ENCODE measurements at regions not wholly inside any gene's neighbourhood (a gene's known extent, or its start where the extent isn't known, plus 50 kb on each side); places are given as distances from the start of the nearest gene placed in this dataset.

GRCh38 chr6:84280639-84281038, 53.2 kb upstream of the CEP162 start:
- Histone ChIP-seq H3K4me3 (no peak overlapping the region), H3K9me2 (replicated peaks; ENCODE audit: insufficient read depth) (no peaks in the 10 kb centered on the region), H4K20me1 (ENCODE audit: insufficient read depth, poor library complexity, severe bottlenecking) (no peaks in the 10 kb centered on the region), H3K36me3 (replicated peaks; ENCODE audit: insufficient read depth, low read depth) (no peaks in the 10 kb centered on the region), H2AFZ (no peak overlapping the region), H3K27me3 (no peaks in the 10 kb centered on the region), H3K79me2 (no peaks in the 10 kb centered on the region), H3K27ac (no peak overlapping the region), H3K4me2 (no peak overlapping the region), H3K9me3 (ENCODE audit: low read depth) (no peaks in the 10 kb centered on the region), H3K4me1 (ENCODE audit: insufficient read depth) (no peaks in the 10 kb centered on the region)
- 81% methylated on average over 1 of the region's 1 CpG for WGBS (ENCODE audit: low lambda C conversion rate, missing lambda C conversion rate)
- TF ChIP-seq CTCF (IDR thresholded peaks at IDR 0.05; ENCODE audit: poor library complexity) (no peak), EZH2phosphoT487 (IDR thresholded peaks at IDR 0.05; ENCODE audit: low read depth, severe bottlenecking, unreplicated experiment) (no peak), EZH2 (IDR thresholded peaks at IDR 0.05; ENCODE audit: borderline replicate concordance) (no peak)
- DNase-seq (ENCODE audit: low spot score): no peak

DNA sequence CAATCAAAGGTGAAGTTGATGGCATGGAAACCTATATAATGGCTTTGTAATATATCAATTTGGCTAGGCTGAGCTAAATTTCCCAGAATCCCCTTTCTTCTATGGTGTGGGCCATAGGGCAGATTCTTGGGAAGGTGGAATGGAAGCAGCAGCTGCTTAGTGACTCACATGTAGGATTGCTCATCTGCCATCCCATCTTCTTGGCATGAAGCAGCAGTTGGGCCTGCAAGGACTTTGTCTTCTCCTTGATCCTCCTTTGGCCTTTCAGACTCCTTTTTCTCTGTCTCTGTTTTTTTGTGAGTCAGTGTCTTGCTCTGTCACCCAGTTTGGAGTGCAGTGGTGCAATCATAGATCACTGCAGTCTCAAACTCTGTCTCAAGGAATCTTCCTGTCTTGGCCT, 52.6 kb upstream of the CEP162 start:
- TF ChIP-seq EZH2phosphoT487 (IDR thresholded peaks at IDR 0.05; ENCODE audit: low read depth, severe bottlenecking, unreplicated experiment): no peak
- TF ChIP-seq EZH2 (IDR thresholded peaks at IDR 0.05; ENCODE audit: borderline replicate concordance): no peak
- no peak for TF ChIP-seq CTCF (IDR thresholded peaks at IDR 0.05; ENCODE audit: poor library complexity)
- Histone ChIP-seq H3K27ac (no peak overlapping the region), H3K9me2 (replicated peaks; ENCODE audit: insufficient read depth) (no peaks in the 10 kb centered on the region), H3K4me2 (no peak overlapping the region), H2AFZ (no peak overlapping the region), H3K4me3 (no peak overlapping the region), H3K9me3 (ENCODE audit: low read depth) (no peaks in the 10 kb centered on the region), H3K27me3 (no peaks in the 10 kb centered on the region), H3K4me1 (ENCODE audit: insufficient read depth) (no peaks in the 10 kb centered on the region), H3K79me2 (no peaks in the 10 kb centered on the region), H4K20me1 (ENCODE audit: insufficient read depth, poor library complexity, severe bottlenecking) (no peaks in the 10 kb centered on the region), H3K36me3 (replicated peaks; ENCODE audit: insufficient read depth, low read depth) (no peaks in the 10 kb centered on the region)
- DNase-seq (ENCODE audit: low spot score): no peak

- Histone ChIP-seq H3K27me3 (no peaks in the 10 kb centered on the region), H3K9me3 (ENCODE audit: low read depth) (no peaks in the 10 kb centered on the region), H3K9me2 (replicated peaks; ENCODE audit: insufficient read depth) (no peaks in the 10 kb centered on the region), H3K4me2 (no peak overlapping the region), H4K20me1 (ENCODE audit: insufficient read depth, poor library complexity, severe bottlenecking) (no peaks in the 10 kb centered on the region), H3K4me1 (ENCODE audit: insufficient read depth) (no peaks in the 10 kb centered on the region), H3K4me3 (no peak overlapping the region), H3K36me3 (replicated peaks; ENCODE audit: insufficient read depth, low read depth) (no peaks in the 10 kb centered on the region), H3K27ac (no peak overlapping the region), H3K79me2 (no peaks in the 10 kb centered on the region), H2AFZ (no peak overlapping the region)
- no peak for DNase-seq (ENCODE audit: low spot score)
- TF ChIP-seq EZH2 (IDR thresholded peaks at IDR 0.05; ENCODE audit: borderline replicate concordance) (no peak), EZH2phosphoT487 (IDR thresholded peaks at IDR 0.05; ENCODE audit: low read depth, severe bottlenecking, unreplicated experiment) (no peak), CTCF (IDR thresholded peaks at IDR 0.05; ENCODE audit: poor library complexity) (no peak)
- 66% methylated on average over 6 of the region's 6 CpGs for WGBS (ENCODE audit: low lambda C conversion rate, missing lambda C conversion rate)
These were observed 51.0 kb upstream of the CEP162 start for GRCh38 chr6:84278321-84278998.

Data from hepatocyte (in vitro differentiated cells).